ENCODE measurements at regions not wholly inside any gene's neighbourhood (a gene's known extent, or its start where the extent isn't known, plus 50 kb on each side); places are given as distances from the start of the nearest gene placed in this dataset.

DNA sequence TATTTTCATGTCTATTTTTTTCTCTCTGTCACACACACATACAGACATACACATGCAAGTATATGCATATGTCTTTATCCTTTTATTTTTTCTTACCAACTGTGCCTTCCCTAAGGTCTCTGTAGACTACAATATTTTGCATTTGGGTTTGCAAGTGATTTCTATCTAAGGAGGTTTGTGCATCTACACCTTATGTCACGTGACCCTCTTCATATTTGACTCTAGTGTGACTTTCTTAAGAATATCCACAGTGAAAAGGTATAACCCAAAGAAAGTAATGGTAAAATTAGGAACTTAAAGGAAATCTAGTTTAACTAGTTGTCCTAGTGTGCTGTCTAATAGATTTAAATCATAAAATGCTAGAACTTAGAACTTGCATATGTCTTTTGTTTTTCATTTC lies 298.8 kb upstream of the LRIG3 start:
- intact Hi-C loops (cut with DNase I), result no loop called here
- Histone ChIP-seq H3K27ac (no peak overlapping the region), H3K36me3 (no peaks in the 10 kb centered on the region), H3K9me3 (no peaks in the 10 kb centered on the region), H3K4me1 (no peaks in the 10 kb centered on the region), H3K27me3 (no peaks in the 10 kb centered on the region), H3K4me3 (no peak overlapping the region)
- DNase-seq, result no peak
- TF ChIP-seq, protein P1, sequence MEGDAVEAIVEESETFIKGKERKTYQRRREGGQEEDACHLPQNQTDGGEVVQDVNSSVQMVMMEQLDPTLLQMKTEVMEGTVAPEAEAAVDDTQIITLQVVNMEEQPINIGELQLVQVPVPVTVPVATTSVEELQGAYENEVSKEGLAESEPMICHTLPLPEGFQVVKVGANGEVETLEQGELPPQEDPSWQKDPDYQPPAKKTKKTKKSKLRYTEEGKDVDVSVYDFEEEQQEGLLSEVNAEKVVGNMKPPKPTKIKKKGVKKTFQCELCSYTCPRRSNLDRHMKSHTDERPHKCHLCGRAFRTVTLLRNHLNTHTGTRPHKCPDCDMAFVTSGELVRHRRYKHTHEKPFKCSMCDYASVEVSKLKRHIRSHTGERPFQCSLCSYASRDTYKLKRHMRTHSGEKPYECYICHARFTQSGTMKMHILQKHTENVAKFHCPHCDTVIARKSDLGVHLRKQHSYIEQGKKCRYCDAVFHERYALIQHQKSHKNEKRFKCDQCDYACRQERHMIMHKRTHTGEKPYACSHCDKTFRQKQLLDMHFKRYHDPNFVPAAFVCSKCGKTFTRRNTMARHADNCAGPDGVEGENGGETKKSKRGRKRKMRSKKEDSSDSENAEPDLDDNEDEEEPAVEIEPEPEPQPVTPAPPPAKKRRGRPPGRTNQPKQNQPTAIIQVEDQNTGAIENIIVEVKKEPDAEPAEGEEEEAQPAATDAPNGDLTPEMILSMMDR (IDR thresholded peaks at IDR 0.05), result no peak
- ATAC-seq, result no peak

GRCh38 chr12:59196989-59197388 lies 276.7 kb upstream of the LRIG3 start:
- Histone ChIP-seq H3K27me3 (no peaks in the 10 kb centered on the region), H3K27ac (no peak overlapping the region), H3K4me1 (no peaks in the 10 kb centered on the region), H3K36me3 (no peaks in the 10 kb centered on the region), H3K4me3 (no peak overlapping the region), H3K9me3 (no peaks in the 10 kb centered on the region)
- TF ChIP-seq, protein P1 (IDR thresholded peaks at IDR 0.05), result no peak
- intact Hi-C loops (cut with DNase I), result no loop called here
- DNase-seq (no peak), ATAC-seq (no peak)

- TF ChIP-seq, protein P1 (IDR thresholded peaks at IDR 0.05), result no peak
- ATAC-seq (no peak), DNase-seq (no peak)
- Histone ChIP-seq H3K27ac (no peak overlapping the region), H3K4me3 (no peak overlapping the region), H3K36me3 (no peaks in the 10 kb centered on the region), H3K27me3 (no peaks in the 10 kb centered on the region), H3K4me1 (no peaks in the 10 kb centered on the region), H3K9me3 (no peaks in the 10 kb centered on the region)
- intact Hi-C loops (cut with DNase I), result no loop called here
These were observed 274.5 kb upstream of the LRIG3 start for GRCh38 chr12:59194794-59195193.

GRCh38 chr12:59193476-59194050 lies 273.3 kb upstream of the LRIG3 start:
- no peak for ATAC-seq

GRCh38 chr12:59191372-59191771 lies 271.1 kb upstream of the LRIG3 start:
- Histone ChIP-seq H3K27ac (no peak overlapping the region), H3K4me3 (no peak overlapping the region), H3K27me3 (no peaks in the 10 kb centered on the region), H3K4me1 (no peaks in the 10 kb centered on the region), H3K36me3 (no peaks in the 10 kb centered on the region), H3K9me3 (no peaks in the 10 kb centered on the region)
- intact Hi-C loops (cut with DNase I), result no loop called here
- TF ChIP-seq, protein P1 (IDR thresholded peaks at IDR 0.05), result no peak
- DNase-seq (no peak), ATAC-seq (no peak)

More at GRCh38 chr12:59193476-59194050, 273.3 kb upstream of the LRIG3 start:
- Histone ChIP-seq H3K9me3 (no peaks in the 10 kb centered on the region), H3K4me3 (no peak overlapping the region), H3K4me1 (no peaks in the 10 kb centered on the region), H3K27me3 (no peaks in the 10 kb centered on the region), H3K36me3 (no peaks in the 10 kb centered on the region), H3K27ac (no peak overlapping the region)
- intact Hi-C loops (cut with DNase I), result no loop called here
- TF ChIP-seq, protein P1 (IDR thresholded peaks at IDR 0.05), result no peak
- DNase-seq, result no peak

DNA sequence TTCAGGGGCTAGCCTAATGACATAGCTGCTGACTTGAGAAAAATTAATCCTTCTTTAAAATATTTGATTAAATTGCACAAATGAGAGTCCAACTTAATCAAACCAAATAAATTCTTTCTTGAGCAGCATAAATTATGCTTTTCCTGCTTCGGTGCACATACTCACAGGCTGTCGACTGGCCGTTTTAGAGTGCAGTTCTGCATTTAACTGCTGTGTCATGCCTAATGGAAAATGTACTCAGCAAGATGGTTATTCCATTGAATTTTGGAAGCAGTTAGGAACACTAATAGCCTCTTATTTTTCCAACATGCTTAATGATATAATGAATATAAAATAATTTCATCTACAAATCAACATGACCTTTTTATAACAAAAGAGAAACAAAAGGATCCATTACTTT lies 266.1 kb upstream of the LRIG3 start:
- H3K27ac ChIP-seq, result no peak overlapping the region
- TF ChIP-seq, protein P1 (IDR thresholded peaks at IDR 0.05), result no peak
- H3K4me1 ChIP-seq, result no peaks in the 10 kb centered on the region
- H3K27me3 ChIP-seq, result no peaks in the 10 kb centered on the region
- intact Hi-C loops (cut with DNase I), result no loop called here
- DNase-seq, result no peak
- no peak overlapping the region for H3K4me3 ChIP-seq
- no peaks in the 10 kb centered on the region for H3K36me3 ChIP-seq
- H3K9me3 ChIP-seq, result no peaks in the 10 kb centered on the region
- ATAC-seq, result no peak

Data from upper lobe of right lung (tissue), 1 donor.